SK-N-SH (cell line): ENCODE measurements at regions not wholly inside any gene's neighbourhood (a gene's known extent, or its start where the extent isn't known, plus 50 kb on each side); places are given as distances from the start of the nearest gene placed in this dataset.
A peak's percentile ranks its signal among the peaks of the same experiment; 100 is the strongest.

Source experiments
- CTCF ChIA-PET: fragments of 300-600, 350-600 bp; formaldehyde crosslinking; extraction: SDS; loops from one replicate; lab custom pipeline; 2021; lab: Yijun Ruan, JAX
- POLR2A ChIA-PET: fragments of 350-600 bp; sonication (Branson Sonifier 250); formaldehyde crosslinking; extraction: SDS; loops from one replicate; lab custom pipeline; 2020; ENCODE audit warnings: antibody characterized with exemption, inconsistent platforms; lab: Yijun Ruan, JAX
- DNase-seq: peaks from one replicate; pipeline ENCODE4 v3.0.0; 2012
- H2AFZ ChIP-seq: fragments of 200-600 bp; sonication (generic); 2 replicates; pipeline ENCODE4 v1.8.1; 2016; ENCODE audit warnings: antibody characterized with exemption, mild to moderate bottlenecking, low read depth
- H3F3A ChIP-seq: fragments of 200-600 bp; sonication (generic); replicated peaks from 2 replicates; pipeline ENCODE3; 2016; ENCODE audit warnings: antibody characterized with exemption, mild to moderate bottlenecking; ENCODE audit not compliant: insufficient read depth
- H3K27ac ChIP-seq, 2 experiments: fragments of 200-500 bp in 1 of 2; fragments of 200-600 bp in 1 of 2; sonication (Bioruptor generic) in 1 of 2; sonication (generic), shearing (Covaris generic) in 1 of 2; 2 replicates each; pipeline versions ENCODE4 v1.5.1 to v1.6.1; 2014 to 2016; ENCODE audit warnings: low read depth in 2 of 2, inconsistent platforms in 1 of 2, low read length in 1 of 2, mild to moderate bottlenecking in 1 of 2, mixed read lengths in 1 of 2
- H3K27me3 ChIP-seq: fragments of 200-600 bp; sonication (generic), shearing (Covaris generic); 2 replicates; pipeline ENCODE4 v1.6.1; 2016; ENCODE audit warnings: mixed run types; ENCODE audit not compliant: insufficient read depth
- H3K36me3 ChIP-seq, 2 experiments: fragments of 200-500 bp in 1 of 2; fragments of 200-600 bp in 1 of 2; sonication (Bioruptor generic) in 1 of 2; sonication (generic) in 1 of 2; replicated peaks in 1 of 2; 2 replicates each; pipeline versions ENCODE3 to v1.5.1; 2014 to 2016; ENCODE audit warnings: low read length in 1 of 2, mild to moderate bottlenecking in 1 of 2; ENCODE audit not compliant: insufficient read depth in 2 of 2, control insufficient read depth in 1 of 2
- H3K4me1 ChIP-seq, 2 experiments: fragments of 200-500 bp in 1 of 2; fragments of 200-600 bp in 1 of 2; sonication (Bioruptor generic) in 1 of 2; sonication (generic), shearing (Covaris generic) in 1 of 2; 2 replicates each; pipeline versions ENCODE4 v1.5.1 to v1.6.1; 2014 to 2016; ENCODE audit warnings: low read depth in 1 of 2, low read length in 1 of 2, mixed run types in 1 of 2; ENCODE audit not compliant: insufficient read depth in 2 of 2, control insufficient read depth in 1 of 2
- H3K4me2 ChIP-seq: fragments of 200-600 bp; sonication (generic), shearing (Covaris generic); 2 replicates; pipeline ENCODE4 v1.6.1; 2017; ENCODE audit warnings: mixed run types
- H3K4me3 ChIP-seq, 2 experiments: fragments of 200-500 bp in 1 of 2; fragments of 200-600 bp in 1 of 2; sonication (Bioruptor generic) in 1 of 2; sonication (generic), shearing (Covaris generic) in 1 of 2; 2 replicates each; pipeline versions ENCODE4 v1.5.1 to v1.8.1; 2014 to 2016; ENCODE audit warnings: low read depth in 2 of 2, inconsistent platforms in 1 of 2, low read length in 1 of 2, mild to moderate bottlenecking in 1 of 2, mixed read lengths in 1 of 2, moderate library complexity in 1 of 2
- H3K79me2 ChIP-seq: fragments of 200-600 bp; sonication (generic); 2 replicates; pipeline ENCODE4 v1.8.1; 2017; ENCODE audit warnings: mild to moderate bottlenecking; ENCODE audit not compliant: insufficient read depth
- H3K9ac ChIP-seq: fragments of 200-600 bp; sonication (generic); 2 replicates; pipeline ENCODE4 v1.6.1; 2017; ENCODE audit warnings: mixed run types
- H3K9me2 ChIP-seq: fragments of 200-600 bp; sonication (generic); 2 replicates; pipeline ENCODE4 v1.6.1; 2017; ENCODE audit warnings: mixed run types
- H3K9me3 ChIP-seq: fragments of 200-600 bp; sonication (generic); 2 replicates; pipeline ENCODE4 v1.6.1; 2017; ENCODE audit warnings: mixed run types, mild to moderate bottlenecking, moderate library complexity
- H4K20me1 ChIP-seq: fragments of 200-600 bp; sonication (generic); 2 replicates; pipeline ENCODE4 v1.6.1; 2017; ENCODE audit warnings: mild to moderate bottlenecking, mixed run types; ENCODE audit not compliant: insufficient read depth
- CHD2 ChIP-seq: fragments of 150-350 bp; IDR thresholded peaks from 2 replicates; pipeline ENCODE4 v1.6.1; 2018; ENCODE audit warnings: low read length; ENCODE audit not compliant: partially characterized antibody
- CTCF ChIP-seq: fragments of 200-600 bp; sonication (generic); IDR thresholded peaks from 2 replicates; pipeline ENCODE4 v1.6.1; 2017; ENCODE audit warnings: antibody characterized with exemption, mild to moderate bottlenecking, moderate library complexity
- EP300 ChIP-seq, 2 experiments: IDR thresholded peaks; 2 replicates each; pipeline versions ENCODE4 v1.4.0 to v1.6.1; 2012; ENCODE audit warnings: borderline replicate concordance in 1 of 2, low read depth in 1 of 2, low read length in 1 of 2
- EZH2phosphoT487 ChIP-seq: fragments of 200-600 bp; sonication (generic); IDR thresholded peaks from 2 replicates; pipeline ENCODE4 v1.6.1; 2017; ENCODE audit warnings: low read depth, mixed run types, mild to moderate bottlenecking, antibody characterized with exemption, moderate library complexity, borderline replicate concordance
- FOSL2 ChIP-seq: IDR thresholded peaks from 2 replicates; pipeline ENCODE4 v1.4.0; 2012; ENCODE audit warnings: low read depth, mild to moderate bottlenecking, moderate library complexity, borderline replicate concordance
- FOXJ3 ChIP-seq: sonication (generic); formaldehyde crosslinking; IDR thresholded peaks from 2 replicates; pipeline ENCODE4 v1.5.1; 2020; ENCODE audit warnings: mild to moderate bottlenecking, missing genetic modification reagents
- JUND ChIP-seq: IDR thresholded peaks from 2 replicates; pipeline ENCODE4 v1.4.0; 2012
- MEF2A ChIP-seq: IDR thresholded peaks from 2 replicates; pipeline ENCODE4 v1.4.0; 2012; ENCODE audit warnings: low read depth, borderline replicate concordance
- POLR2AphosphoS5 ChIP-seq: IDR thresholded peaks from 2 replicates; pipeline ENCODE4 v1.6.1; 2012; ENCODE audit warnings: low read depth, low read length
- RAD21 ChIP-seq: IDR thresholded peaks from 2 replicates; pipeline ENCODE4 v1.6.1; 2012; ENCODE audit warnings: mild to moderate bottlenecking, low read length
- RCOR1 ChIP-seq: fragments of 150-350 bp; IDR thresholded peaks from 2 replicates; pipeline ENCODE4 v1.6.1; 2017; ENCODE audit warnings: antibody characterized with exemption, low read length
- REST ChIP-seq: IDR thresholded peaks from 2 replicates; pipeline ENCODE4 v1.6.1; 2012; ENCODE audit warnings: mild to moderate bottlenecking, low read depth, low read length, moderate library complexity
- RFX5 ChIP-seq: IDR thresholded peaks from 2 replicates; pipeline ENCODE4 v1.6.1; 2012; ENCODE audit warnings: mild to moderate bottlenecking, improper control_type of control experiment, low read length
- SIN3A ChIP-seq: IDR thresholded peaks from 2 replicates; pipeline ENCODE4 v1.6.1; 2012; ENCODE audit warnings: low read depth, mild to moderate bottlenecking, low read length, moderate library complexity, borderline replicate concordance
- SMC3 ChIP-seq: IDR thresholded peaks from 2 replicates; pipeline ENCODE4 v1.6.1; 2012; ENCODE audit warnings: low read depth, low read length, improper control_type of control experiment
- TAF1 ChIP-seq: IDR thresholded peaks from 2 replicates; pipeline ENCODE4 v1.6.1; 2012; ENCODE audit warnings: low read depth, mild to moderate bottlenecking, low read length, moderate library complexity, borderline replicate concordance
- TCF12 ChIP-seq: IDR thresholded peaks from 2 replicates; pipeline ENCODE4 v1.4.0; 2012
- YY1 ChIP-seq: IDR thresholded peaks from 2 replicates; pipeline ENCODE4 v1.4.0; 2012; ENCODE audit warnings: low read depth, mild to moderate bottlenecking
- WGBS: methylation state at CpG from one replicate; pipeline ENCODE4 v1.1.6; 2017; ENCODE audit warnings: low lambda C conversion rate; 5-methylcytosine and 5-hydroxymethylcytosine counted together

GRCh38 chr10:105797234-105797890 is 1156.3 kb downstream of the SORCS3 start:
- Histone ChIP-seq H3K27me3 (no peaks in the 10 kb centered on the region), H3K36me3 (no peaks in the 10 kb centered on the region), H3K79me2 (no peaks in the 10 kb centered on the region), H2AFZ (no peak overlapping the region), H3F3A (no peaks in the 10 kb centered on the region), H3K4me2 (no peak overlapping the region), H3K9me3 (no peaks in the 10 kb centered on the region), H3K27ac (no peak overlapping the region), H3K9ac (no peak overlapping the region), H4K20me1 (no peaks in the 10 kb centered on the region), H3K9me2 (no peaks in the 10 kb centered on the region), H3K4me1 (no peaks in the 10 kb centered on the region), H3K4me3 (no peak overlapping the region; a peak in 1 of 4 replicates)
- peak; percentile 48 for DNase-seq
- TF ChIP-seq RFX5: 0 out of 2 replicates have a peak, but pooled peaks have one; percentile 23
- peak; percentile 48; the same call in 1 of the 2 replicates for TF ChIP-seq SMC3
- peak; percentile 76 for TF ChIP-seq RAD21
- TF ChIP-seq EP300 (IDR thresholded peaks at IDR 0.05; ENCODE audit: borderline replicate concordance in 1 of 2, low read depth in 1 of 2, low read length in 1 of 2): no peak
- TF ChIP-seq RCOR1: peak; percentile 22; the same call in 1 of the 2 replicates
- TF ChIP-seq REST: no peak
- peak; percentile 39 for TF ChIP-seq CTCF
- 35% methylated on average over 6 of the region's 6 CpGs for whole genome bisulfite sequencing
- CTCF ChIA-PET: interaction anchor here (0.6 to 1.0 kb wide), 6 partner anchors 10 to 750 kb away, joined by 3 to 4 read pairs (median 4); no protein-coding TSS in a partner anchor
- POLR2A ChIA-PET: no interaction called here

GRCh38 chr10:105793071-105793470 is 1152.0 kb downstream of the SORCS3 start:
- H3K4me3 ChIP-seq: no peak overlapping the region
- no peaks in the 10 kb centered on the region for H3K36me3 ChIP-seq
- ChIA-PET CTCF (no interaction called here), POLR2A (no interaction called here)
- 12% methylated on average over 3 of the region's 3 CpGs for WGBS
- H3K79me2 ChIP-seq: no peaks in the 10 kb centered on the region
- no peaks in the 10 kb centered on the region for H3F3A ChIP-seq
- H4K20me1 ChIP-seq: no peaks in the 10 kb centered on the region
- no peak for TF ChIP-seq FOSL2
- no peak for TF ChIP-seq SIN3A
- no peak for TF ChIP-seq JUND
- no peak for TF ChIP-seq FOXJ3
- no peak for TF ChIP-seq YY1
- TF ChIP-seq POLR2AphosphoS5: no peak
- no peak for TF ChIP-seq EZH2phosphoT487
- TF ChIP-seq SMC3: no peak
- no peak for TF ChIP-seq MEF2A
- TF ChIP-seq TCF12: no peak
- TF ChIP-seq TAF1: no peak
- no peak for TF ChIP-seq CHD2
- H3K27ac ChIP-seq: no peak overlapping the region
- H3K9ac ChIP-seq: no peak overlapping the region
- no peak for DNase-seq
- H3K9me3 ChIP-seq: no peaks in the 10 kb centered on the region
- no peaks in the 10 kb centered on the region for H3K4me1 ChIP-seq
- H2AFZ ChIP-seq: no peak overlapping the region
- no peaks in the 10 kb centered on the region for H3K9me2 ChIP-seq
- no peaks in the 10 kb centered on the region for H3K27me3 ChIP-seq
- H3K4me2 ChIP-seq: no peak overlapping the region
